T-cell (primary cell): ENCODE measurements at regions not wholly inside any gene's neighbourhood (a gene's known extent, or its start where the extent isn't known, plus 50 kb on each side); places are given as distances from the start of the nearest gene placed in this dataset.
A peak's percentile ranks its signal among the peaks of the same experiment; 100 is the strongest.
"Not testable (repeated sequence)": the region's sequence is repeated elsewhere in the genome, so short reads cannot be mapped to it uniquely, and the experiment has no call there.

Experiments used
- ATAC-seq, 4 experiments: fragments of 200-7000 bp in 3 of 4; fragments of 150-1000 bp in 1 of 4; cut with Tn5 transposase; replicated peaks in 1 of 4; 1 replicate in 3 of 4; 2 replicates in 1 of 4; pipeline ENCODE4 v1.10.0; 2021; ENCODE audit warnings: moderate library complexity in 3 of 4, mild to moderate bottlenecking in 2 of 4, moderate number of reproducible peaks in 1 of 4
- CTCF ChIA-PET, 2 donors: fragments of 300-600 bp; sonication (Branson Sonifier 250); formaldehyde crosslinking; loops; one replicate each; lab custom pipeline; 2022; ENCODE audit warnings: antibody characterized with exemption in 2 of 2; lab: Charles Lee
- POLR2A ChIA-PET, 2 donors: fragments of 300-600 bp; sonication (Branson Sonifier 250); formaldehyde crosslinking; loops; one replicate each; lab custom pipeline; 2022; ENCODE audit warnings: antibody characterized with exemption in 2 of 2; lab: Charles Lee
- DNase-seq, 35 experiments: peaks; one replicate each; pipeline versions ENCODE4 v3.0.0 to v3.0.0-alpha.2; 2013 to 2023
- H3K27ac ChIP-seq: one replicate; pipeline ENCODE4 v1.5.1; 2013; ENCODE audit warnings: low read length
- H3K27me3 ChIP-seq, 2 experiments: replicated peaks in 1 of 2; 1 replicate in 1 of 2; 2 replicates in 1 of 2; pipeline versions ENCODE4 v1.6.1 to v1.7.0; 2013; ENCODE audit warnings: low read length in 1 of 2, mixed read lengths in 1 of 2; ENCODE audit not compliant: control insufficient read depth in 2 of 2, insufficient read depth in 2 of 2; ENCODE audit errors: extremely low read depth in 1 of 2
- H3K36me3 ChIP-seq, 2 donors: 1 replicate in 1 of 2; 2 replicates in 1 of 2; pipeline versions ENCODE4 v1.6.1 to v1.7.0; 2013; ENCODE audit warnings: low read length in 1 of 2; ENCODE audit not compliant: control insufficient read depth in 2 of 2, insufficient read depth in 1 of 2; ENCODE audit errors: extremely low read depth in 1 of 2
- H3K4me1 ChIP-seq, 2 experiments: 1 replicate in 1 of 2; 2 replicates in 1 of 2; pipeline versions ENCODE4 v1.6.1 to v1.7.0; 2013; ENCODE audit warnings: low read length in 2 of 2, mixed read lengths in 1 of 2; ENCODE audit not compliant: insufficient read depth in 2 of 2, control insufficient read depth in 1 of 2; ENCODE audit errors: extremely low read depth in 1 of 2
- H3K4me3 ChIP-seq, 2 donors: 1 replicate in 1 of 2; 2 replicates in 1 of 2; pipeline versions ENCODE4 v1.5.1 to v1.7.0; 2013; ENCODE audit warnings: mild to moderate bottlenecking in 2 of 2, low read length in 1 of 2, moderate library complexity in 1 of 2; ENCODE audit not compliant: control insufficient read depth in 1 of 2; ENCODE audit errors: extremely low read depth in 1 of 2
- H3K9me3 ChIP-seq: 2 replicates; pipeline ENCODE4 v1.7.0; 2013
- H3K27ac Mint-ChIP-seq, 2 donors: one replicate each; pipeline ENCODE4 v1.8.0; 2020 to 2021; ENCODE audit warnings: mild to moderate bottlenecking in 2 of 2, mixed read lengths in 2 of 2
- H3K27me3 Mint-ChIP-seq, 2 donors: one replicate each; pipeline ENCODE4 v1.8.0; 2021 to 2022; ENCODE audit warnings: mixed read lengths in 2 of 2
- H3K36me3 Mint-ChIP-seq: one replicate; pipeline ENCODE4 v1.8.0; 2021; ENCODE audit warnings: mixed read lengths
- H3K4me1 Mint-ChIP-seq, 3 donors: one replicate each; pipeline ENCODE4 v1.8.0; 2020 to 2022; ENCODE audit warnings: mixed read lengths in 3 of 3, mild to moderate bottlenecking in 1 of 3
- H3K4me3 Mint-ChIP-seq, 3 donors: one replicate each; pipeline ENCODE4 v1.8.0; 2020 to 2022; ENCODE audit warnings: mild to moderate bottlenecking in 3 of 3, mixed read lengths in 3 of 3, moderate library complexity in 3 of 3
- H3K9me3 Mint-ChIP-seq, 3 donors: one replicate each; pipeline ENCODE4 v1.8.0; 2020 to 2022; ENCODE audit warnings: mixed read lengths in 3 of 3
- WGBS: methylation state at CpG from one replicate; pipeline ENCODE4 v1.1.5; 2013; ENCODE audit warnings: missing lambda C conversion rate; ENCODE audit not compliant: insufficient coverage; 5-methylcytosine and 5-hydroxymethylcytosine counted together

DNA sequence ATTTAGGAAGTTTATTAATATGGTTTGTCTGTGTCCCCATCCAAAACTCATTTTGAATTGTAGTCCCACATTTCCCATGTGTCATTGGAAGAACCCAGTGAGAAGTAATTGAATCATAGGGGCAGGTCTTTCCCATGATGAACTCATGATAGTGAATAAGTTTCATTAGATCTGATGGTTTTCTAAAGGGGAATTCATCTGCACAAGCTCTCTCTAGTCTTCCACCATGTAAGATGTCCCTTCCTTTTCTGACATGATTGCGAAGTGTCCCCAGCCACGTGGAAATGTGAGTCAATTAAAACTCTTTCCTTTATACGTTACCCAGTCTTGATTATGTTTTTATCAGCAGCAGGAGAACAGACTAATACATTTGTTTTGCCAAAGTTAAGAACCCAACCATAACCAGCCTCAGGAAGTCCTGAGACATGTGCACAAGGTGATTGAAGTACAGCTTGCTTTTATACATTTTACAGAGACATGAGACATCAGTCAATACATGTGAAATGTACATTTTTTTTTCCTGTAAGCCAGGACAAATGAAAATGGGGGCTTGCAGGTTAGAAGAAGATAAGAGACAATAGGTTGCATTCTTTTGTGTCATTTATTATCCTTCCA is 1136.7 kb downstream of the TMEM121 start:
- H3K36me3 Mint-ChIP-seq, result no peaks in the 10 kb centered on the region
- no CpG with 5 or more reads among the region's 3 CpGs for WGBS
- Histone ChIP-seq H3K27me3 (peaks cover 0 to 8% of the 10 kb centered on the region in 2 experiments), H3K27ac (no peak overlapping the region), H3K36me3 (no peaks in the 10 kb centered on the region), H3K4me3 (no peak overlapping the region), H3K4me1 (peaks cover 5% of the 10 kb centered on the region in 2 experiments), H3K9me3 (no peaks in the 10 kb centered on the region)
- H3K9me3 Mint-ChIP-seq, result no peaks in the 10 kb centered on the region
- CTCF ChIA-PET, result interaction anchor here (0.6 to 2.3 kb wide), 10 partner anchors 8 to 103 kb away, joined by 3 to 7 read pairs (median 3); no protein-coding TSS in a partner anchor
- H3K27ac Mint-ChIP-seq, result peak overlapping the region; percentile 58 to 76
- POLR2A ChIA-PET, result interaction anchor here in 1 of 2 donors (0.6 kb wide), 1 partner anchor 104 kb away, joined by 3 read pairs; no protein-coding TSS in a partner anchor
- peaks cover 2 to 3% of the 10 kb centered on the region in 2 donors for H3K27me3 Mint-ChIP-seq
- H3K4me3 Mint-ChIP-seq, result no peak overlapping the region
- H3K4me1 Mint-ChIP-seq, result peaks cover 19 to 33% (median 29%) of the 10 kb centered on the region in 3 donors
- peak in 3 of 4 experiments; percentile 21 to 46 (median 23) for ATAC-seq
- DNase-seq, result peak in 1 of 35 experiments; percentile 22

DNA sequence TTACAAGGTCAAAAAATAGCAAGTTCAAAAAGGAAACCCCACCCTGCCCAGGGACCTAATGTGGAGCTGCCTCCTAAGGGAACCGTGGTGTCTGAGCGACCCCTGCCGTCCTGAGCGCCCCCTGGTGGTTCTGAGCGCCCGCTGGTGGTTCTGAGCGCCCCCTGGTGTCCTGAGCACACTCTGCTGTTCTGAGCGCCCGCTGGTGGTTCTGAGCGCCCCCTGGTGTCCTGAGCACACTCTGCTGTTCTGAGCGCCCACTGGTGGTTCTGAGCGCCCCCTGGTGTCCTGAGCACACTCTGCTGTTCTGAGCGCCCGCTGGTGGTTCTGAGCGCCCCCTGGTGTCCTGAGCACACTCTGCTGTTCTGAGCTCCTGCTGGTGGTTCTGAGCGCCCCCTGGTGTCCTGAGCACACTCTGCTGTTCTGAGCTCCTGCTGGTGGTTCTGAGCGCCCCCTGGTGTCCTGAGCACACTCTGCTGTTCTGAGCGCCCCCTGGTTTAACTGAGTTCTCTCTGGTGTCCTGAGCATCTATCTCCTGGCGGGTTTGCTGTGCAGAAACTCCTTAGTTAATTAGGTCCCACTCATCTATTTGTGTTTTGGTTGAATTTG is 1137.5 kb downstream of the TMEM121 start:
- H3K9me3 Mint-ChIP-seq, H3K4me3 Mint-ChIP-seq, H3K9me3 ChIP-seq, H3K36me3 ChIP-seq, H3K27me3 ChIP-seq, H3K36me3 Mint-ChIP-seq, H3K4me3 ChIP-seq, H3K27ac ChIP-seq, POLR2A ChIA-PET, H3K27me3 Mint-ChIP-seq, H3K4me1 ChIP-seq: not testable (repeated sequence)
- Mint-ChIP-seq H3K4me1 (peaks cover 17 to 28% (median 24%) of the 10 kb centered on the region in 3 donors), H3K27ac (peak overlapping the region; percentile 68 to 70)
- ATAC-seq, result peak in 1 of 4 experiments; percentile 36
- DNase-seq, result peak in 34 of 35 experiments; percentile 9 to 71 (median 45)
- WGBS, result 30% methylated on average over 10 of the region's 19 CpGs
- CTCF ChIA-PET, result interaction anchor here (0.7 to 2.3 kb wide), 5 partner anchors 17 to 239 kb away, joined by 3 to 6 read pairs (median 3); no protein-coding TSS in a partner anchor

DNA sequence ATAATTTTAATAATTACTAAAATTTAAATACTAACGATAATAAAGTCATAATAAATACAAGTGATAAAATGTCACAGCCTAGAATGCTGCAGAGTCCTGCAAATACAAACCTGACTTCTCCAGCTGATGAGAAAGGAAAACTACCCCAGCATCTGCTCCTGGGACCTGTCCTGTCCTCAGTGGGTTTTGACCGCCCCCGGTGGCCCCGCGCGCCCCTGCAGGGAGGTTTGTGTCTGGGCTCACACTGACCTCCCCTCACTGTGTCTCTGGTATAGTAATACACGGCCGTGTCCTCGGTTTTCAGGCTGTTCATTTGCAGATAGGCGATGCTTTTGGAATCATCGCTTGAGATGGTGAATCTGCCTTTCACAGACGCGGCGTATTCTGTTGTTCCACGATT is 1139.4 kb downstream of the TMEM121 start:
- no peaks in the 10 kb centered on the region for H3K36me3 ChIP-seq
- H3K27me3 Mint-ChIP-seq, result peaks cover 8 to 12% of the 10 kb centered on the region in 2 donors
- no peaks in the 10 kb centered on the region for H3K36me3 Mint-ChIP-seq
- no peaks in the 10 kb centered on the region for H3K9me3 ChIP-seq
- H3K4me3 ChIP-seq, result no peak overlapping the region
- H3K4me1 ChIP-seq, result peaks cover 2% of the 10 kb centered on the region in 2 experiments
- H3K27ac ChIP-seq, result no peak overlapping the region
- no peaks in the 10 kb centered on the region for H3K9me3 Mint-ChIP-seq
- no peak overlapping the region for H3K4me3 Mint-ChIP-seq
- DNase-seq, result peak in 6 of 35 experiments; percentile 8 to 40 (median 23)
- ChIA-PET CTCF (no interaction called here), POLR2A (no interaction called here)
- H3K4me1 Mint-ChIP-seq, result peaks cover 17 to 28% (median 23%) of the 10 kb centered on the region in 3 donors
- no CpG with 5 or more reads among the region's 15 CpGs for WGBS
- peaks cover 0 to 11% of the 10 kb centered on the region in 2 experiments for H3K27me3 ChIP-seq
- peak in 1 of 4 experiments; percentile 38 for ATAC-seq
- no peak overlapping the region for H3K27ac Mint-ChIP-seq

DNA sequence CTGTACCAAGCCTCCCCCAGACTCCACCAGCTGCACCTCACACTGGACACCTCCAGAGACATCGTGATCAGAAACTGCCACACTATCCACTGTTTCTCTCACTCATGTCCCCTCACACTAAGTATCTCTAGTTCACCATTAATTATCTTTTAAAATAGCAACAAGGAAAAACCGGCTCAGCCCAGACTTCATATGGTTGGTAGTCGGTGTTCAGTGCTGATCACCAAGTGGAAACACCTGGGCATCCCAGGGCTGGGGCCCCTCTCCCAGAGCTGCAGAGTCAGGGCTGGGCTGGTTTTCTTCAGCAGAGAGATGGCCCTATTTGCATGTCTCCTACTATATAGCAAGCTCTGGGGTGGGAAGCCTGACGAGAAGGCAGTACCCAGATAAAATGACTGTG is 1140.0 kb downstream of the TMEM121 start:
- ChIA-PET POLR2A (no interaction called here), CTCF (no interaction called here)
- Histone ChIP-seq H3K4me3 (no peak overlapping the region), H3K36me3 (no peaks in the 10 kb centered on the region), H3K4me1 (peaks cover 2% of the 10 kb centered on the region in 2 experiments), H3K27me3 (peaks cover 0 to 11% of the 10 kb centered on the region in 2 experiments), H3K9me3 (no peaks in the 10 kb centered on the region), H3K27ac (no peak overlapping the region)
- Mint-ChIP-seq H3K36me3 (no peaks in the 10 kb centered on the region), H3K4me1 (peaks cover 16 to 28% (median 23%) of the 10 kb centered on the region in 3 donors), H3K4me3 (no peak overlapping the region), H3K27ac (no peak overlapping the region), H3K9me3 (no peaks in the 10 kb centered on the region), H3K27me3 (peaks cover 12 to 14% of the 10 kb centered on the region in 2 donors)
- DNase-seq (no peak), ATAC-seq (no peak)
- 20% methylated on average over 1 of the region's 4 CpGs for WGBS

DNA sequence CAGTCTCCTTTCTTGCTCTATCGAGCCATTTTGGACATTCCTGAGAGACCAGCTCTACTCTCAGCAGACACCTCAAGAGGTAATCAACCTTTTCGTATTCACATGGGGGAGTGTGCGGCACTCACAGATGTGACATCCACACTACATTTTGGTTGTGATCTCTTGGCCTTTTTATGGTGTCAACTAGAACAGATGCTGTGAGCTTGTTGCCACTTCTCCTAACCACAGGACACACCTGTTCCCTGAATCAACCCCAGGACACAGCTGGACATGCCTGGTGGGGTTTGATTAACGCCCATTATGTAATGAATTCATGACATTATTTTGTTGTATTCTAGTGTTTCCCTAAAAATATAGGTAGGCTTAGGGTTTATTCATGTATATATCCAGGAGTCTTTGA is 1143.6 kb downstream of the TMEM121 start:
- Mint-ChIP-seq H3K27ac (no peak overlapping the region), H3K4me3 (no peak overlapping the region), H3K9me3 (no peaks in the 10 kb centered on the region), H3K36me3 (no peaks in the 10 kb centered on the region), H3K27me3 (peaks cover 13 to 29% of the 10 kb centered on the region in 2 donors), H3K4me1 (peaks cover 5 to 14% (median 9%) of the 10 kb centered on the region in 3 donors)
- no peaks in the 10 kb centered on the region for H3K9me3 ChIP-seq
- 20% methylated on average over 1 of the region's 4 CpGs for WGBS
- ChIA-PET CTCF (no interaction called here), POLR2A (no interaction called here)
- H3K27ac ChIP-seq, result no peak overlapping the region
- H3K36me3 ChIP-seq, result no peaks in the 10 kb centered on the region
- H3K27me3 ChIP-seq, result peaks cover 0 to 19% of the 10 kb centered on the region in 2 experiments
- DNase-seq (no peak), ATAC-seq (no peak)
- H3K4me1 ChIP-seq, result peaks cover 5 to 7% of the 10 kb centered on the region in 2 experiments
- H3K4me3 ChIP-seq, result no peak overlapping the region

DNA sequence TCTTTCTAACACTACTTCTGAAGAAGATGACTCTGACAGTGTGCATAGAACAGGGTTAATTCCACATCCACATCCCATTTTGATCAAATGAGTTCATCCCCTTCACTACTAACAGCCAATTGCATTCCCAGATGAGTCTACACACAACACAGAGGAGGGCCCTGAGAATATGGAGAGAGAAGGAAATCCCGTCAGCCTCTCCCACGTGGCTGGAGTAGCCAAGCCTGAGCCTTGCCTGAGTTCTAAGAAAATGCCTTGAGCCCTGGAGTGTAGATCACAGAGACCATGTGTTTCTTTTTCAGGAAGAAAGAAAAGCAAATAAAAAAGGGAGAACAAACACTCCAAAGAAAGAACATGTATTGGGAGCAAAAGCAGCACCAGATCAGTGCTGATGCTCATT is 1147.7 kb downstream of the TMEM121 start:
- H3K4me3 ChIP-seq, H3K36me3 ChIP-seq, H3K27ac Mint-ChIP-seq, H3K9me3 Mint-ChIP-seq, DNase-seq, H3K4me1 ChIP-seq, ATAC-seq, CTCF ChIA-PET, H3K27ac ChIP-seq, H3K36me3 Mint-ChIP-seq, H3K9me3 ChIP-seq: not testable (repeated sequence)
- Mint-ChIP-seq H3K4me1 (peaks cover 9 to 11% (median 10%) of the 10 kb centered on the region in 3 donors), H3K4me3 (peak overlapping the region in 1 of 3 donors; percentile 8), H3K27me3 (peaks cover 13 to 39% of the 10 kb centered on the region in 2 donors)
- peaks cover 0 to 15% of the 10 kb centered on the region in 2 experiments for H3K27me3 ChIP-seq
- POLR2A ChIA-PET, result interaction anchor here in 1 of 2 donors (0.7 kb wide), 1 partner anchor 36 kb away, joined by 5 read pairs; no protein-coding TSS in a partner anchor
- no CpG with 5 or more reads among the region's 2 CpGs for WGBS
